ENCODE measurements at regions not wholly inside any gene's neighbourhood (a gene's known extent, or its start where the extent isn't known, plus 50 kb on each side); places are given as distances from the start of the nearest gene placed in this dataset.

DNA sequence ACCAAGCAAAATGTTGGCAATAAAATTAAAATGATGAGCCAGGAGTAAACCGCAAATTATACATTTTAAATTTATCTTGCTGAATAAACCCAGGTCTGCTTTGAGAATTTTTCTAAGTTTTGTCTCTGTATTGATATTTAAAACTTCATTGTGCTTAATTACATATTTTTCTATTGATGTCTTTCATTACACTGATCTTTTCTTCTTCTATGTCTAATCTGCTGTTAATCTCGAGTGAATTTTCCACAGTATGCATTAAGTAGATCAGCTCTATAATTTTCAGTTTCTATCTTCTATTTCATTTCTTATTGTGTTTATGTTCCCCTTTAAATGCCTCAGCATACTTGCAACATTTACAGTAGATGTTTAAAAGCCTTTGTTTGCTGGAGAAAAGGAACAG is 918.7 kb downstream of the FAT4 start:
- no peak for DNase-seq (ENCODE audit: low read depth)
- TF ChIP-seq, protein P1, sequence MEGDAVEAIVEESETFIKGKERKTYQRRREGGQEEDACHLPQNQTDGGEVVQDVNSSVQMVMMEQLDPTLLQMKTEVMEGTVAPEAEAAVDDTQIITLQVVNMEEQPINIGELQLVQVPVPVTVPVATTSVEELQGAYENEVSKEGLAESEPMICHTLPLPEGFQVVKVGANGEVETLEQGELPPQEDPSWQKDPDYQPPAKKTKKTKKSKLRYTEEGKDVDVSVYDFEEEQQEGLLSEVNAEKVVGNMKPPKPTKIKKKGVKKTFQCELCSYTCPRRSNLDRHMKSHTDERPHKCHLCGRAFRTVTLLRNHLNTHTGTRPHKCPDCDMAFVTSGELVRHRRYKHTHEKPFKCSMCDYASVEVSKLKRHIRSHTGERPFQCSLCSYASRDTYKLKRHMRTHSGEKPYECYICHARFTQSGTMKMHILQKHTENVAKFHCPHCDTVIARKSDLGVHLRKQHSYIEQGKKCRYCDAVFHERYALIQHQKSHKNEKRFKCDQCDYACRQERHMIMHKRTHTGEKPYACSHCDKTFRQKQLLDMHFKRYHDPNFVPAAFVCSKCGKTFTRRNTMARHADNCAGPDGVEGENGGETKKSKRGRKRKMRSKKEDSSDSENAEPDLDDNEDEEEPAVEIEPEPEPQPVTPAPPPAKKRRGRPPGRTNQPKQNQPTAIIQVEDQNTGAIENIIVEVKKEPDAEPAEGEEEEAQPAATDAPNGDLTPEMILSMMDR (conservative IDR thresholded peaks at IDR 0.05; ENCODE audit: control insufficient read depth, insufficient read depth, low read depth, low read length), result no peak

GRCh38 chr4:126238013-126238412 is 923.3 kb downstream of the FAT4 start:
- TF ChIP-seq, protein P1 (conservative IDR thresholded peaks at IDR 0.05; ENCODE audit: control insufficient read depth, insufficient read depth, low read depth, low read length), result no peak

More for the DNA sequence above, 918.7 kb downstream of the FAT4 start:
- no peak overlapping the region for H3K4me3 ChIP-seq (ENCODE audit: control insufficient read depth, low read depth, low read length)

DNA sequence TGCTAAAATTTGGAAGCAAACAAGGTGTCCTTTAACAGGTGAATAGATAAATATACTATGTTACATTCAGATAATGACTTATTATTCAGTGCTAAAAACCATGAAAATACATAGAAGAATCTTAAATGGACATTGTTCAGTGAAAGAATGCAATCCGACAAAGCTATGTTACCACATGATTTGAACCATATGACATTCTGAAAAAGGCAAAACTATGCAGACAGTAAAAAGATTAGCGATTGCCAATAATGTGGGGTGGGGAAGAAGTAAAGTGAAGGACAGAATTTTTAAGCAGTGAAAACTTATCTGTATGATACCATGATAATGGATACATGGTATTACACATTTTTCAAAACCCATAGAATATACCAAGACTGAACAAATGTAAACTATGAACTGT is 926.9 kb downstream of the FAT4 start:
- H3K4me3 ChIP-seq (ENCODE audit: control insufficient read depth, low read depth, low read length), result no peak overlapping the region
- DNase-seq (ENCODE audit: low read depth), result no peak
- TF ChIP-seq, protein P1 (conservative IDR thresholded peaks at IDR 0.05; ENCODE audit: control insufficient read depth, insufficient read depth, low read depth, low read length), result no peak

More at GRCh38 chr4:126238013-126238412, 923.3 kb downstream of the FAT4 start:
- DNase-seq (ENCODE audit: low read depth), result no peak
- H3K4me3 ChIP-seq (ENCODE audit: control insufficient read depth, low read depth, low read length), result no peak overlapping the region

DNA sequence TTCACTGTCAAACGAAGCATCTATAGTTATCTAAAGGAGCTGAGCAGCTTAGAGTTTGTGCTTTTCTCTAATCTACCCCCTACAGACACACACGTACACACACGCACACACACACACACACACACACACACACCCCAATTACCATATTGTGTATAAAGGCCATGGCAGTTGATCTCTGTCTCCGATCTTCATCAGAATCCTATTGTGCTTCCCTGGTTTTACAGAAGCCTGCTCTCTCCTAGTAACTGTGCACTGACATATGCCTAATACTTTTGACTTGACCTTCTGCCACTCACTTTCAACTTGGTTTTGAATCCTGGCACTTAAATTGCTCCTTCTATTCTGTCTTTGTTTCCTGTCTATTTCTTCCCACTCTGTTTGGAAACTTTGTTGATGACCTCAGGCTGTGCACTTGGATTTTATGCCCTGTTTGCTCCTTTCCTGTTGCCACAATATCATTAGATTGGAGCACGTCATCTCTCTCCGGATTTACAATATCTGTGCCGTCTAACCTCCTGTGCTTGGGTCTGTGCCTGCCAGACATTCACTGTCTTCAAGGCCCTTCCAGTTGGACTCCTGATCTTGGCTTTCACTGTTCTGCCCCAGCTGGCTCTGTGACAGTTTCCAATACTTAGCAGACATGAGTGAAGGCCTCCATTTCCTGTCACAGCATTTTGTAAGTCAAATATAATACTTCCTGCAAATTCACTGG is 928.1 kb downstream of the FAT4 start:
- DNase-seq (ENCODE audit: low read depth), result peak; percentile 6
- TF ChIP-seq, protein P1 (conservative IDR thresholded peaks at IDR 0.05; ENCODE audit: control insufficient read depth, insufficient read depth, low read depth, low read length), result no peak
- no peak overlapping the region for H3K4me3 ChIP-seq (ENCODE audit: control insufficient read depth, low read depth, low read length)

DNA sequence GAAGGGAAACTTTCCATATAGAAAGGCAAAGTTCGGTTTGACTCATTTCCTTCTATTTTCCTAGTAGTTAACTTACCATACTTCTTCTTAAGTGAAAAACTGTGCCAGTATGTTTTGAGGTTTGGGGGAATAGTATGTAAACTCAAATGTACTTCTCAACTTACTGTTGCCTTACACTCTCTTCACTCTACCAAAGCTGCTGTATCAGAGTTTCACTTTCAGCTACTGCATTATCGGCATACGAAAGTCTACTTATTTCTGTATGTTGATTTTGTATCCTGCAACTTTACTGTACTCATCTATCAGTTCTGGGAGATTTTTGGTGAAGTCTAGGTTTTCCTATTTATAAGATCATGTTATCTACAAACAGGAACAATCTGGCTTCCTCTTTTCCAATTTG is 932.7 kb downstream of the FAT4 start:
- TF ChIP-seq, protein P1 (conservative IDR thresholded peaks at IDR 0.05; ENCODE audit: control insufficient read depth, insufficient read depth, low read depth, low read length), result no peak
- DNase-seq (ENCODE audit: low read depth), result no peak
- no peak overlapping the region for H3K4me3 ChIP-seq (ENCODE audit: control insufficient read depth, low read depth, low read length)

GRCh38 chr4:126250006-126250405 is 935.3 kb downstream of the FAT4 start:
- TF ChIP-seq, protein P1 (conservative IDR thresholded peaks at IDR 0.05; ENCODE audit: control insufficient read depth, insufficient read depth, low read depth, low read length), result no peak
- no peak for DNase-seq (ENCODE audit: low read depth)
- no peak overlapping the region for H3K4me3 ChIP-seq (ENCODE audit: control insufficient read depth, low read depth, low read length)
